Parathyroid adenoma (tissue), 2 donors: ENCODE measurements at regions not wholly inside any gene's neighbourhood (a gene's known extent, or its start where the extent isn't known, plus 50 kb on each side); places are given as distances from the start of the nearest gene placed in this dataset.

Source experiments
- H2AFZ ChIP-seq: fragments of 300-600 bp; sonication (generic); one replicate; pipeline ENCODE4 v1.7.0; 2017; ENCODE audit warnings: antibody characterized with exemption, mild to moderate bottlenecking
- H3K27ac ChIP-seq: fragments of 300-600 bp; sonication (generic); one replicate; pipeline ENCODE4 v1.7.0; 2017
- H3K27me3 ChIP-seq: fragments of 300-600 bp; sonication (generic); one replicate; pipeline ENCODE4 v1.7.0; 2017; ENCODE audit warnings: low read length; ENCODE audit not compliant: control insufficient read depth, insufficient read depth
- H3K36me3 ChIP-seq: fragments of 300-600 bp; sonication (generic); one replicate; pipeline ENCODE4 v1.7.0; 2017; ENCODE audit warnings: low read length; ENCODE audit not compliant: control insufficient read depth, insufficient read depth
- H3K4me1 ChIP-seq: fragments of 300-600 bp; sonication (generic); one replicate; pipeline ENCODE4 v1.7.0; 2017; ENCODE audit warnings: control low read depth
- H3K4me2 ChIP-seq: fragments of 300-600 bp; sonication (generic); one replicate; pipeline ENCODE4 v1.7.0; 2017; ENCODE audit warnings: low read length
- H3K4me3 ChIP-seq: fragments of 300-600 bp; sonication (generic); one replicate; pipeline ENCODE4 v1.7.0; 2017; ENCODE audit warnings: low read depth, low read length
- H3K79me2 ChIP-seq: fragments of 300-600 bp; sonication (generic); one replicate; pipeline ENCODE4 v1.7.0; 2017; ENCODE audit warnings: control low read depth
- H3K9ac ChIP-seq: fragments of 300-600 bp; sonication (generic); one replicate; pipeline ENCODE4 v1.7.0; 2017; ENCODE audit warnings: mild to moderate bottlenecking
- H3K9me3 ChIP-seq: fragments of 300-600 bp; sonication (generic); one replicate; pipeline ENCODE4 v1.7.0; 2017; ENCODE audit warnings: low read length; ENCODE audit not compliant: control insufficient read depth
- CTCF ChIP-seq: fragments of 300-600 bp; sonication (generic); IDR thresholded peaks from one replicate; pipeline ENCODE4 v1.7.0; 2017; ENCODE audit warnings: antibody characterized with exemption, mild to moderate bottlenecking
- donor health status: primary hyperparathyroidism.

- Histone ChIP-seq H3K27ac (no peak overlapping the region), H3K79me2 (no peaks in the 10 kb centered on the region), H3K4me1 (no peaks in the 10 kb centered on the region), H3K27me3 (no peaks in the 10 kb centered on the region), H3K9ac (no peak overlapping the region), H3K4me2 (peak overlapping the region; percentile 44), H3K36me3 (no peaks in the 10 kb centered on the region), H3K4me3 (peak overlapping the region; percentile 4), H3K9me3 (no peaks in the 10 kb centered on the region), H2AFZ (peak overlapping the region; percentile 53)
- TF ChIP-seq CTCF: no peak
These were observed 126.1 kb downstream of the IRX5 start for GRCh38 chr16:55056585-55057401.

GRCh38 chr16:55057866-55058265, 127.2 kb downstream of the IRX5 start:
- Histone ChIP-seq H3K36me3 (no peaks in the 10 kb centered on the region), H3K27me3 (no peaks in the 10 kb centered on the region), H3K4me3 (no peak overlapping the region), H3K4me2 (no peak overlapping the region), H3K9me3 (no peaks in the 10 kb centered on the region), H3K9ac (no peak overlapping the region), H2AFZ (no peak overlapping the region), H3K79me2 (no peaks in the 10 kb centered on the region), H3K4me1 (no peaks in the 10 kb centered on the region), H3K27ac (no peak overlapping the region)
- no peak for TF ChIP-seq CTCF

- H3K9ac ChIP-seq: no peak overlapping the region
- no peak overlapping the region for H3K4me3 ChIP-seq
- no peaks in the 10 kb centered on the region for H3K4me1 ChIP-seq
- H3K27me3 ChIP-seq: no peaks in the 10 kb centered on the region
- H2AFZ ChIP-seq: no peak overlapping the region
- H3K4me2 ChIP-seq: no peak overlapping the region
- no peaks in the 10 kb centered on the region for H3K79me2 ChIP-seq
- no peaks in the 10 kb centered on the region for H3K9me3 ChIP-seq
- H3K27ac ChIP-seq: no peak overlapping the region
- no peak for TF ChIP-seq CTCF
- H3K36me3 ChIP-seq: no peaks in the 10 kb centered on the region
These were observed 127.9 kb downstream of the IRX5 start for GRCh38 chr16:55058576-55058975.

GRCh38 chr16:55059146-55059545, 128.5 kb downstream of the IRX5 start:
- Histone ChIP-seq H3K9ac (no peak overlapping the region), H3K36me3 (no peaks in the 10 kb centered on the region), H3K79me2 (no peaks in the 10 kb centered on the region), H2AFZ (no peak overlapping the region), H3K27me3 (no peaks in the 10 kb centered on the region), H3K27ac (no peak overlapping the region), H3K4me1 (no peaks in the 10 kb centered on the region), H3K4me2 (no peak overlapping the region), H3K4me3 (no peak overlapping the region), H3K9me3 (no peaks in the 10 kb centered on the region)
- no peak for TF ChIP-seq CTCF

GRCh38 chr16:55061126-55061525, 130.5 kb downstream of the IRX5 start:
- TF ChIP-seq CTCF: no peak
- H2AFZ ChIP-seq: no peak overlapping the region
- no peaks in the 10 kb centered on the region for H3K79me2 ChIP-seq
- H3K36me3 ChIP-seq: no peaks in the 10 kb centered on the region
- no peak overlapping the region for H3K4me3 ChIP-seq
- H3K9me3 ChIP-seq: no peaks in the 10 kb centered on the region
- H3K9ac ChIP-seq: no peak overlapping the region
- no peaks in the 10 kb centered on the region for H3K27me3 ChIP-seq
- no peak overlapping the region for H3K27ac ChIP-seq
- no peak overlapping the region for H3K4me2 ChIP-seq
- H3K4me1 ChIP-seq: no peaks in the 10 kb centered on the region
